B cell (primary cell): ENCODE measurements at regions not wholly inside any gene's neighbourhood (a gene's known extent, or its start where the extent isn't known, plus 50 kb on each side); places are given as distances from the start of the nearest gene placed in this dataset.

Experiments used
- CTCF ChIP-seq: fragments of 200-600 bp; IDR thresholded peaks from one replicate; pipeline ENCODE4 v1.8.0; 2022; ENCODE audit warnings: antibody characterized with exemption, mild to moderate bottlenecking
- EZH2 ChIP-seq: IDR thresholded peaks from 2 replicates; pipeline ENCODE4 v1.6.1; 2012; ENCODE audit warnings: borderline replicate concordance, low read depth, mild to moderate bottlenecking, moderate library complexity, low read length; ENCODE audit not compliant: insufficient read depth, poor library complexity, severe bottlenecking

DNA sequence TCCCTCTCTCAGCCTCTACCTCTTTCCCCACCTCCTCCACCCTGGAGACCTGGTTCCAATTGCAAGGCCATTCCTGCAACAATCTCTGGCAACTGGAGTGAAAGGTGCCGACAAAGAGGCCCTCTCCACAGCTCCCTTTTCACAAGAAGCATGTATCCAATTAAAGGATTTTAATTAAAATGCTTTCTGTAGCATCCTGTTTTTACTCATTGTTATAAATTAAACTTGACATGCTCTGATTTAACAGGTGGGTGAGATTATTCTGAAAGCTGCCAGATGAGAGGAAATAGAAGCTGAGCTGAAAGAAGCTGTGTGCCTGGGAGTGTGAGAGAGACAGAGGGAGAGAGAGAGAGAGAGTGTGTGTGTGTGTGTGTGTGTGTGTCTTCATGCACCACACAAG lies 160.5 kb downstream of the TBX15 start:
- TF ChIP-seq EZH2 (no peak), CTCF (no peak)
